ENCODE measurements at regions not wholly inside any gene's neighbourhood (a gene's known extent, or its start where the extent isn't known, plus 50 kb on each side); places are given as distances from the start of the nearest gene placed in this dataset.
A peak's percentile ranks its signal among the peaks of the same experiment; 100 is the strongest.

DNA sequence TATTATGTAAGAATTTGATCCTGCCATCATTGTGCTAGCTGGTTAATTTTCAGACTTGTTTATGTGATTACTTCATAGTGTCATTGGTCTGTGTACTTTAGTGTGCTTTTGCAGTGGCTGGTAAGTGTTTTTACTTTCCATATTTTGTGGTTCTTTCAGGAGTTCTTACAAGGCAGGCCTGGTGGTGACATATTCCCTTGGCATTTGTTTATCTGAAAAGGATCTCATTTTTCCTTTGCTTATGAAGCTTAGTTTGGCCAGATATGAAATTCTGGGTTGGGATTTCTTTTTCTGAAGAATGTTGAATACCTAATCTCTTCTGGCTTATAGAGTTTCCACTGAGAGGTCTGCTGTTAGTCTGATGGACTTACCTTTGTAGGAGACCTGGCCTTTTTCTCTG, 72.8 kb upstream of the MC4R start:
- no peak for DNase-seq

DNA sequence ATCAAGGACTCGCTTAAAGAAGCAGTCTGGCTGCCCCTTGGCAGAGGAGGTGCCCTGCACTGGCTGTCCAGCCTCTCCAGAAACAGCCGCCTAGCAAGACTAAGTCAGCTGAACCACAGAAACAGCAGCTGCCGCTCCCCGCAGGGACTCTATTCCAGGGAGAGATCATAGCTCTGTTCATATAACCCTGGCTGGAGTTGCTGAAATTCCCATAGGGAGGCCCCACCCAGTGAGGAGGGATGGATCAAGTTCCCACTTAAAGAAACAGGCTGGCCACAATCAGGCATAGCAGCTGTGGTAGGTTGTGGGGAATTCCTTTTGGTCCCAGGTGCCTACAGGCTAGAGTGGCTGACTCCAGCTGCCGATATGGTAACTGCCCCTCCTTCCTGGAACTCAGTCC, 74.2 kb upstream of the MC4R start:
- peak; percentile 91 for DNase-seq

DNA sequence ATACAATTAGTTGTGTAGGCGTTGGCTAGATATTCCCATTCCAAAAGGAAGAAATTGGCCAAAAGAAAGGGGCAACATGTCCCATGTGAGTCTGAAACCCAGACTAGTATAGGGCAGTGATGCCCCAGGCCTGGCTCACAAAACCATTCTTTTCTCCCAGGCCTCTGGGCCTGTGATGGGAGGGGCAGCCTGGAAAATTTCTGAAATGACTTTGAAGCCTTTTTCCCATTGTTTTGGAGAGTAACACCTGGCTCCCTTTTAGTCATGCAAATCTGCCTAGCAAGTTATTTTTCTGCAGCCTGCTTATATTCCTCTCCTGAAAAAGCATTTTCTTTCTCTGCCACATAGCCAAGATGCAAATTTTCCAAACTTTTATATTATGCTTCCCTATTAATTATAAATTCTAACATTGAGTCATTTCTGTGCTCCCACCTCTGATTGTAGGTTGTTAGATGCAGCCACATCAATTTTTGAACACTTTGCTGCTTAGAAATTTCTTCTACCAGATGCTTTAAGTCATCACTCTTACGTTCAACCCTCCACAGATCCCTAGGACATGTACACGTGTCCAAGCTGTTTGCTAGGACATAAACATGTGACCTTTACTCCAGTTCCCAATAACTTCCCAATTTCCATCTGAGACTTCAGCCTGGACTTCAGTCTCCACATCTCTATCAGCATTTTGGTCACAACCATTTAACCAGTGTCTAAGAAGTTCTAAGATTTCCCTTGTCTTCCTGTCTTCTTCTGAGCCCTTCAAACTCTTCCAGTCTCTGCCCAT, 76.1 kb upstream of the MC4R start:
- DNase-seq, result no peak

DNA sequence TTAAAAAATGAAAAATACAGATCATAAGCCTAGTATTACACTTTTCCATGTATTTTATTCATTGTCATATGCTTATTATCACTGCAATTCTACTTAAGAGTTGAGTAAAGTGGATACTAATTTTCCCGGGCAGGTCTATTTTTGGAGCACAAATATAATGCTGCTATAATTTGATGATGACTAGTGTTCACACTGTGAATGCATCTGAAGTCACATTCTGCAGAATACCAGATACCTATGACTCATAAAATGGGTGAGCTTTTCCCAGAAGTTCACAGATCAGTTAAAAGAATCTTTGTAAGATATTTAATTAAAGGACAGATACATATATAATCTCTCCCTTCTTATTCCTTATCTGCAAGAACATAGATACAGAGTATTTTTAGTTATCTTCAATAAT, 79.8 kb upstream of the MC4R start:
- DNase-seq, result no peak

DNA sequence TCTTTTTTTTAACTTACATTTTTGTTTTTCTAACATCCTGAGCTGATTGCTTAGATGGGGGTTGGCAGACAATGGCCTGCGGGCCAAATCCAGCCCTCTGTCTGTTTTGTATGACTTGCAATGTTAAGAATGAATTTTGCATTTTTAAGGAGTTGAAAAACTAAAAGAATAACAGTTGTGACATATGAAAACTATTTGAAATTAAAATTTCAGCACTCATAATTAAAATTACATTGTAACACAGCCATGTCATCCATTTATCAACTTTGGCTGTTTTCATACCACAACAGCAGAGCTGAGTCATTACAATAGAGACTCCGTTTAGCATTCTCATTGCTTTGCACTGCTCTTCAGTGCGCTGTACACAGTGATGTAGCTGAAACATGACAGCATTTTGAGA, 94.1 kb upstream of the MC4R start:
- no peak for DNase-seq

DNA sequence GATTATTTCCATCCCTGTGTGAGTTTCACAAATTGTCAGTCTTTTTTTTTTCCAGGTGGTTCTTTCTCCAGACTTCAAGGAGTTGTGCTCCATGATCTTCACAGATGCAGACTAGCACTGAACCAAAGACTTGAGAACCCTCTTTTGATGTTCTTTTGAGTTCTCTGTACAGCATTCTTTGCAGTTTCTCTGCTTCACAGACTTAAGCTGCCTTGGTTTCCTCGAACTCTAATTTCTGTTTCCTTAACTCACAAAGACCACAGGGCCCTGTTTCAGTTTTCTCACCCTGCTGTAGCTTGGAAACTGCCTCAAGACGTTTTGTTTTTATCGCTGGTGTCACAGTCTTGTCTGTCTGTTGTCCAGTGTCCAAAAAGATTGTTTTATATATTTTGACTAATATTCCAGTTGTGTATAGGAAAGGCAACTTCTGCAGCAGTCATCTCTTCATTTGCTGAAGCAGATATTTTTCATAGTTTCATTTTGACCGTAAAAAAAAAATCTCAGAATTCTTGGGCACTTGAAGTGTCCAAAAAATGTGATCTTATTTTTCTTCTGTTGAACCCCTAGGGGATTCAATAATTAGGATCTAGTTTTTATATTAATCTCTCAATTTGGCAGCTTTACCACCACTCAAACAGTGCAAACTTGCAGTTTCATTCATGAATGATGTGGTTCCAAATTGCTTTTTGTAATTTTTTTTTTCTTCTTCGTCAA, 97.0 kb upstream of the MC4R start:
- no peak for DNase-seq

DNA sequence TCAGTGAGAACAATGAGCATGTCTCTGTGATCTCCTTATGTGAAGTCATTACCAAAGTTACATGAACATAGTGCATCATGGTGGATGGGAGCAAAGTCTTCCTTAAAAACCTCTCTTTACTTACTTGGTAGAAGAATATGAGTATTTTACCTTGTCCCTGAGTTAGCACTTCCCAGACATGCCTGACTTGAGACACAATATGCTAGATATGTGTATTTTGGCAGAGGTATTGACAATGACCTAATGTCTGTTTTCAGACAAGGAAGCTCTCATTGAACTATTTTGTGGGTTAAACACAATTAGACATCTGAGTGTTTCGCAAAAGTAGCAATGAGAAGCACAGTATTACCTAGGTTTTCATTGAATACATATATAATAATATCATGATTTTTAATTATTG, 99.1 kb upstream of the MC4R start:
- DNase-seq, result no peak

DNA sequence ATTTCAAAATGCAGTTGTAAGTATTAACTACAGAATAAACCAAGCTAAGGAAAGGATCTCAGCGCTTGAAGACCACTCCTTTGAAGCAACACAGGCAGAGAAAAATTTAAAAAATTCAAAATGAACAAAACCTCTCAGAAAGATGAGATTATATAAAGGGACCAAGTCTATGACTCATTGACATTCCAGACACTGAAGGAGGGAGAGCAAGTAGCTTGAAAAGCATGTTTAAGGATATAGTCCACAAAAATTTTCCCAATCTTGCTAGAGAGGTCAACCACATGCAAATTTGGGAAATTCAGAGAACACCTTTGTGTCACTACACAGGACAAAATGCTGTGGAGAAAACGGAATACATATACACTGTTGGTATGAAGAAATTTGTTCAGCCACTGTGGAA, 112.6 kb upstream of the MC4R start:
- DNase-seq, result no peak

DNA sequence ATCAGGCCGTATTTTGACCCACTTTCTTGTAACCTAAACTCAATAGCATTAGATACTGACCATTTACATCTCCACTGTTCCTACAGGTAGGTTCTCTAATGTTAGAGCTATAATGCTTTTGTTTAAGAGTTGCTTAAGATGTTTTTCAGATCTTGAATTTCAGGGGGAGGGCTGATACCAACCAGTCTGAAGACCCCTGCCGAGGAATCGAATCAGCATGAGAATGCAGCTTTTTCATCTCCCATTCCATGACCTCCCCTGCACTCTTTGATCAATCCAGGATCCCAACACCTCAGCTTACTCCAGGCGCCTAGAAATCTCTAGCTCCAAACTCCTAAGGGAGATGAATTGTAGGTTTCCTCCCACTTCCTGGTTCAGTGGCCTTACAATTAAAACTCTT, 120.5 kb upstream of the MC4R start:
- no peak for DNase-seq

DNA sequence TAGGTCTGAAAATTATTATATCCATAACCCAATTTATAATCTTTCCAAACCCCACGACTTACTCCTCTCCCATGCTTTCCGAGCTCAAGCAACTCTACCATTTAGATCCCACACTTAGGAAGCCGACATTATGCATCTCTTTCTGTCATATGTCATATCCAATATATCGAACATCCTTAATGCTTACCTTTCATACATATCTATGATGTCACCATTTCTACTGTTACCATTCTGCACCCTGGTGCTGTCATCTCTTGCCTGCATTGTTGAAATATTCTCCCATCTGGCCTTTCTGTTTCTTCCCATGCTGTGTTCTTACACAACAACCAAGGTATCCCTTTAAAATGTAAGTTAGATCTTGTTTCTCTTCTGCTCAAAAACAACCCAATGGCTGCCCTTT, 127.1 kb upstream of the MC4R start:
- DNase-seq, result no peak

DNA sequence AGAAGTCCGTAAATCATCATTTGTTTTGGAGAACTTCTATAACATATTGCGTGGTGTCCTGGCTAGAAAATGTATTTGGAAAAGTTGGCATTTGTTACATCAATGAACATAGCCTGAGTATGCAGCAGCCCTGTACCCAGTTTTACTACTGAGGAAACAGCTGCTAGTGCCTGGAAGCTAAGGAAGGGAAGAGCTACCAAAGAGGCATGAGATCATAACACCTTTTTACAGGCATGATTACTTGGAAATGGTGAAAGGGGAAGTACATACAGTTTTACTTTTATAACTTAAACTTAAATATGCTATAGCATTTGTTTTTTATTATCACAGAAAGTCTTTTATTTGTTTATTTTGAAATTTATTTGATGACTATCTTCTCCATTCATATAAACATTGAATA, 128.4 kb upstream of the MC4R start:
- DNase-seq, result no peak

DNA sequence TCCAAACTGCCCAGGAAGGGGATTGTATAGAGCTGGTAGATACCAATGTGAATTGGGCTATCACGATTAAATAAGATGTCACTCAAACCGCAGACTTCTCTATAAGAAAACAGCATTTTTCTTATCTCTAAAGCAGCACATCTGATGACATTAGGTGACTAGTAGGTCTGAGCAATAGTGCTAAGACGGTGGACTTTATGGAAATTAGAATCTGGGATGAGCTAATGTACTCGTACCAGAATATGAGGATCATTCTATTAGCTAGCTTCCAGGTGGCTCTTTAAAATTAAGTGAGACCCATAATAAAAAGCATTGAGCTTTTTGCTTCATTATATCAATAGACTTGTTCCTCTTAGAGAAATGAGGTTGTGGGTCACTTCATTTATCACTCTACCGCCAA, 130.0 kb upstream of the MC4R start:
- DNase-seq, result no peak

DNA sequence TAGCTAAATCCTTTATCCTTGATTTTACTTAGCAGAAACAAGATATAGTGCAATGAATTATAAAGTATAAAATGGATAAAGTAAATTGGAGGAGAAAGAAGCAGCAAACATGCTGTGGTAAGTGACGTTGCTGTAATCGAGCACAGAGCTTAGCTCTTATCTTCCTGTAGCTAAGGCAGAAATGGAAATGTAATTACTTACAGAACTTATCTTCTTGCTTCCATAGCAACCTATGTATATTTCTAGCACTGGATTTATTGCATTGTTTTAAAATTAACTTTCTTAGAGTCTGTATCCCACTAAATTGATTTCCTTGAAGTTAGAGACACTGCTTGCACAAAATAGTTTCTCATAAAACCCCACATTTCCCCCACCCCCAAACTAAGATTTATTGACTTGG, 130.6 kb upstream of the MC4R start:
- DNase-seq, result no peak

DNA sequence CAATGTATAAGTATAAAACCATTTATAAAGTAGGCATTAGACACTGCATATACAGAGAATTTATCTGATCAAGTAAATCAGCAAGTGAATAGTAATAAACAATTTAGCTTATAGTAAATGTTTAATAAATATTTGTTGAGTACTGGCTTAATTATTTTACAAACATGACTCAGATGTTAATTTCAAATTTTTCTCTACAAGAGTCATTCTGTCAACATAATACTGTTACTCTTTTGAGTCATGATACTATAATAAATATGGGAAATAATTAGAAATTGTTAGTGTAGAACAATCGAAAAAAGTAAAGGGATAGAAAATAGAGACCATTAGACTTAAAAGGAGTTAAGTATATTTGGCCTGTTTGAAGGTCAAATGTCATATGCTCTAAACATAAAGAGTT, 133.6 kb upstream of the MC4R start:
- no peak for DNase-seq

DNA sequence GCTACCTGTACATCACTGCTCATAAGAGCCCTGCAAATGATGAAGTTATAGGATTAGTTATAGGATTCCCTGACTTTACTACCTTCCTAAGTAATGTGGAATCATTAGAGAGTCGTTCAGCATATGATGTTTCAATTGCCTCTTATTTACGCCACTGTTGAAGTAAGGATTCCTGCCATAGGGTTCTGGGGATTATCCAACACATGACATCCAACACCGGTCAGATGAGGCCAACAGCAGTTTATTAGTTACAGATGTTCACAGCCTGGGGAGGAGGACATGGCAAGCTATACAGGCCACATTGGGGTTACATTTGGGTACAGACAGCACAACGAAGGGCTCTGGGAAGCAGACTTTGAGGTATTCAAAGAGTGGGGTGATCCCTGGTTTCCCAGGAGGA, 134.1 kb upstream of the MC4R start:
- peak; percentile 79 for DNase-seq

DNA sequence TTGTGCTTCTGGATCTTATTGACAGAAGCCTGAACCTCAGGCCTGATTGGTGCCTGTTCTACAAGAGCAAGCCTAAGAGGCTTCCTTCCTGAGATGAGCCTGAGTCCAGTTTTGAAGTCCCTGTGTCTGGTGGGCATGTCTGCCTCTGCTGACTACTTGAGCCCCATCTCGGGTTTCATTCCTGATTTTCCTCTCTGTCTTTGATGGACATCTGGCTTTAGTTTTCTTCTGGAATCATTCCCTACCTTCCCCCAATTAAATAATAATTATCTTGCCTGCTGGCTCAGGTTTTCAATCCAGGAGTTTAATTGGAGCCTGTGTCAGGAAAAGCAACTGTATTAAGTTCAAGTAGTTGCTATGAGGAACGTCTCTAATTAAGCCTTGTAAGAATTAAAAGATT, 135.5 kb upstream of the MC4R start:
- peak; percentile 97 for DNase-seq

DNA sequence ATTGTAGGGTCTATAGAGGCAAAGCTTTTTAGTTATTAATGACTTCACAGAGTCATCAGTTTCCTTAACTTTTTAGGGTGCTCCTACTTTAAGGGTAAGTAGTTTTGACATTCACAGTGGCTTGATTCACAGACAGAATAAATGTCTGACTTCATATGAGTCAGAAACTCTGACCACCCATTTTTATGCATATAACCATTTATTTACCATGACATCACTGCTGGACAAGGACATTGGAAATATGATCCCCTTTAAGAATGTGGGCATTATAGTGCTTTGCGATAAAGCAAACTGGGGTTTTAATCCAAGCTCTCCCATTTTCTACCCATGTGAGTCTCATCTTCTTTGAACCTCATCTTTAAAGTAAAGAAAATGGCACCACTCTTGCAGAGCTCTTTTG, 162.0 kb upstream of the MC4R start:
- DNase-seq, result no peak

DNA sequence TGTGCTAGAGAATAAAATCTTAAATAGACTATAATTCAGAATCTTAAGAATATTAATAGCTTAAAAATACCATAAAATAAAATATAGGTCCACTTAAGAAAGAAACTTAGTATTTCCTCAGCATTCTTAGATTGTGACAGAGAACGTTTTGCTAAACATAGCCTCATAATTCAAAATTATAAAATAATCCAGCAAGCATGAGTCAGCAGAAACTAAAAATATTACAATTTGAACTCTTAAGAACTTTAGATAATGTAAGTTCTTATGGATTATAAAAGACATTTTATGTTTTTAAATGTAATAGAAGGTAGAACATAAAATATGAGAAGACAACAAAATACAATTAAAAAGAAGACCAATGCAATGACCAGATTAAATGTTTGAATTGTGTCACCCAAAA, 164.5 kb upstream of the MC4R start:
- DNase-seq, result no peak

DNA sequence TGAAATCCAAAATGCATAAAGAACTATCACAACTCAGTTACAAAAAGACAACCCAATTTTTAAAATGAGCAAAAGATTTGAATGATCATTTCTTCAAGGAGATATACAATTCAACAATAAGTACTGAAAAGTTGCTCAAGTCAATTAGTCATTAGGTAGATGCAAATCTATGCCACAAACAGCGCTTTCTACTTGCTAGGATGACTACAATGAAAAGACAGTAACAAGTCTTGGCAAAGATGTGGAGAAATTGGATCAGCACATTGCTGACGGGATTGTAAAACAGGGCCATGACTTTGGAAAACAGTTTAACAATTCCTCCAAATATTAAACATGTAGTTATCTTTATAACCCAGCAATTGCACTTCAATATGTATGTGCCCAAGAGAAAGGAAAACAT, 166.3 kb upstream of the MC4R start:
- DNase-seq, result no peak

DNA sequence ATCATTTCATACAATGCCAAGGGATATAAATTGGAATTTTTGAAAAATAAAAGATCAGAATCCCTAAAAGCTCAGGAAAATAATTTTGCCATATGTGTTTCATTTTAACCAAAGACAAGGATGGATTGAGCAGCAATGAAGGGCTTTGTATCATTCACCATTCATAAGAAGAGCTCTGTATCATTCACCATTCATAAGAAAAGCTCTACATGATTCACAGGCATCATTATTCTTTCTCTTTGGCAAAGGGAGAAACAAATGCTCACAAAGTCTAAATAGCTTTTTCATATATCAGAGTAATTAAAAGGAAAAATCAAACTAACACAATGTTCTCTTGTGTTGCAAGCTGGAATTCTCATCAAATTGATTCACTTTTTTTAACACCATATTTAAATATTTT, 169.1 kb upstream of the MC4R start:
- DNase-seq, result no peak

DNA sequence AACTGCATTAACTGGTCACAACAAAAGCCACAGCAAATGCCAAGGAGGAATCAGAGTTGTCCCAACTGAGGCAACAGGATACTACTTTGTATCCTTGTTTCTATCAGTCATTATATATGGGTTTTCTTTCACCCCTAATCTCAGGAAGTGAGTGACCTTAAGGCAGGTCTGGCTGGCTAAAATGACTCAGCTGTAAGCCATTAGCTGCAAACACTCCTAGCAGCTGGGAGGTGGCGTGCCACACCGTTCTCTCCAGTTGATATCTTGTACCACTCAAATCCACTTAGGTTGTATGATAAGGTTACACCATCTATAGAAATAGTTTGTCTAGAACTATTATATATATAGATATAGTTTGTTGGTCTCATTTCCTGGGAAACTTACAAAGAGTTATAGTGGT, 171.1 kb upstream of the MC4R start:
- DNase-seq, result no peak

DNA sequence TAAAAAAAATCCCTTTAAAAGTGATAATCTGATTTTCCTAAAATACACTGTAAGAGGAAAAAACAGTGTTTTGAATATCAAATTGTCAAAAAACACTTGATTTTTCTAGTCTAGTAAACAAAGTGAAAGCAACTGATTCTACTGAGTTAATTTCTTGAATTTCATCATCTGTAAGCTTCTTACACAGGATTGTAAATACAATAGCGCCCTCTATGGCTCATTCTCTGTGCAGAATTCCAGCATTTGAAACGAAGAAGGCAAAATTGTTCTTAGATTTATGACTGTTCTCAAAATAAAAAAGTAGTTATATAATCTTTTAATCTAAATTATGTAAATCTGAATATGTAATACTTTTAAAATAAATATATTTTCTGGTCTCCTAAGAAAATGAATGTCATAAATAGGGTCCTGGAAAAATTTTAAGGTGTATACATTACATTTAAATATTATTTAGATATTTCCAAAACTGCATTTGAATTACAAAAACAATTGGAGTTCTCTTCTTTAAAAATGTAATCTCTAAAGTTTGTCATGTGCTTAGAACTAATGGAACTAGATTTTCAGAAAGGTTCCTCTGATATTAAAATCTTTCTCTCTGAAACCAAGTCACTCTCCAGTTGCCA, 176.9 kb upstream of the MC4R start:
- DNase-seq, result peak; percentile 74

DNA sequence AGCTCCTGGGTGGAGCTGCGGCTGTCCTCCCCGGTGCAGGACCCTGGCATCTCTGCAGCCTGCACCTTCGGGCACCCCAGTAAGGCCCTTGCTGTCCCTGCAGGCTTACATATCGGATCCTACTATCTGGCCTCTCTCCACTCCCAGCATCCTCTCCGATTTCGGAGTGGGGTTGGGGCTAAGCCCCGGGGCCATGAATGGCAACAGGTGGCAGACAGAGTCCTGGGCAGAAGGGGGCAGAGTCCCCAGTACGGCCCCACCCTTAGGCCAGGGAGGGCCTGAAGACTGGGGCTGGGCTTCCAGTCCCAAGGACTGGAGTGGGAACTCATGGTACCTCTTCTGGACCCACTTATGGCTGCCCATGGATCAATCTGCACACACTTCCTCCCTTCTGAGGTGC, 180.4 kb upstream of the MC4R start:
- no peak for DNase-seq

DNA sequence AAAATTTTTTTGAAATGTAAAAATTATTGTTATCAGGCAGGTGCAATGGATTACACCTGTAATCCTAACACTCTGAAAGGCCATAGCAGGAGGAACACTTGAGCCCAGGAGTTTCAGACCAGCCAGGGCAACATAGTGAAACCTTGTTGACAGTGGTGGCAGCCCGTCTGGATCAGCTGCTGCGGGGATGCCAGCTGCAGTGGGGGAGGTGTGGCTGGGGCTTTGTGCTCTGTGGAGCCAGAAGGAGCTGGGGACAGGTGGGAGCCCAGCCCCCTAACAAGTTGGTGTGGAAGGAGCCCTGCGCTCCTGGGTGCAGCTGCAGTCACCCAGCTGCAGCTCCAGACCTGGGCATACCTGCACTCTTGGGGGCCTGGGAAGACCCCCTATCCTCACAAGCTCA, 182.4 kb upstream of the MC4R start:
- no peak for DNase-seq

DNA sequence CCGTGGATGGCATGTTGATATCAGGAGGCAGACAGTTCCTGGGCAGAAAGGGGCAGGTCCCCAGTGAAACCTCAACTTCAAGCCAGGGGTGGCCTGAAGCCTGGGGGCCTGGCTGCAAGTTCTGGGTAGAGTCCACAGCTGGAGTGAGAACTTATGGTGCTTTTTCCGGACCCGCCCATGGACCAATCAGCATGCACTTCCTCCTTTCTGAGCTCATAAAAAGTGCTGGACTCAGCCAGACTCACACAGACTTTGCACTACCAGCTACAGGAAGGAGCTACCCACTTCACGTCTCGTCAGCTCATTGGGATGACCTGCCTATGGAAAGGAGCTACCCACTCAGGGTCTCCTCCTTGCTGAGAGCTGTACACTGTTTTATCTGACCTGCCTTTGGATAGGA, 183.1 kb upstream of the MC4R start:
- no peak for DNase-seq

All from DMS 273 treated with DMSO at 0.1 percent for 48 hours (cell line).